ENCODE measurements at regions not wholly inside any gene's neighbourhood (a gene's known extent, or its start where the extent isn't known, plus 50 kb on each side); places are given as distances from the start of the nearest gene placed in this dataset.
"Not testable (repeated sequence)": the region's sequence is repeated elsewhere in the genome, so short reads cannot be mapped to it uniquely, and the experiment has no call there.

DNA sequence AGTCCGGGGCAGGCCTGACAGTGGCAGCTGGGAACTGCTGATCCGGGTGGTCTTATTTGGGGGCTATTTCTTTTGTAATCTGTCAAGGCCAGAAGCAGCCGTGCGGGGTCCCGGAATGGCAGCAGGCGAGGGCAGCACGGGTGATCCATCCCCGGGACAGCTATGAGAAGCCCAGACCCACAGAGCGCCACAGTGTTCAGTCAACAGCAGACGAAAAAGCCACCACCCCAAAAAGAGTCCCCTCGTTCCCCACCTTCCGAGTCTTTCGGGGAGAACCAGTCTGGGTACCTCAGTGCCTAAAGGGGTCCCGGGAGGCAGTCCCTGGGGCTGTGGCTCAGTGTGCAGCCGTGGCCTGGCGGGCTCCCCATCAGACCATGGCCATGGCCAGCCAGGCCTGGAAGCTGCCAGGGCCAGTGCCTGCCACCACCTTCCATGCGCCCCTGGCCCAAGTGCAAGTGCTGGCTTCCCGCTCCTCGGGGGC is 125.1 kb upstream of the KCTD7 start:
- no peak for DNase-seq (ENCODE audit: low read depth in 2 of 2)

- DNase-seq (ENCODE audit: low read depth in 2 of 2), result no peak
These were observed 124.5 kb upstream of the KCTD7 start for GRCh38 chr7:66504131-66504530.

DNA sequence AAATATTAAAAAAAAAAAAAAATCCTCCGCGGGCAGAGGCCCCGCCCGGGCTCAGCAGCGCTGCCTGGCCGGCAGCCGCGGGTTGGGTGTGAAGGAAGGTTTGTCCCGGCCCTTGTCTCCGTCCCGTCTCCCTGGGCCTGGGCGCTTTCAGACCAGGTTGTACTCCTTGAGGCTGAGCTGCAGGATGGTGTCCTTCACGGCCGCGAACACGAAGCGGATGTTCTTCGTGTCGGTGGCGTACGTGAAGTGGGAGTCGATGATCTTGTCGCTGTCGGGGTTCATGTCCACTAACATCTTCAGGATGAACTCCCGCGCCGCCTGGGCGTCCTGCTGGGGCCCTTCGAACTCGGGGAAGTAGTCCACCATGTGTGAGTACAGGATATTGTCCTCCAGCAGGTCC is 123.7 kb upstream of the KCTD7 start:
- no peak for DNase-seq (ENCODE audit: low read depth in 2 of 2)

- DNase-seq (ENCODE audit: low read depth in 2 of 2), result no peak
These were observed 122.9 kb upstream of the KCTD7 start for GRCh38 chr7:66505531-66506451.

- not testable (repeated sequence) for DNase-seq (ENCODE audit: low read depth in 2 of 2)
These were observed 122.0 kb upstream of the KCTD7 start for GRCh38 chr7:66506703-66507102.

DNA sequence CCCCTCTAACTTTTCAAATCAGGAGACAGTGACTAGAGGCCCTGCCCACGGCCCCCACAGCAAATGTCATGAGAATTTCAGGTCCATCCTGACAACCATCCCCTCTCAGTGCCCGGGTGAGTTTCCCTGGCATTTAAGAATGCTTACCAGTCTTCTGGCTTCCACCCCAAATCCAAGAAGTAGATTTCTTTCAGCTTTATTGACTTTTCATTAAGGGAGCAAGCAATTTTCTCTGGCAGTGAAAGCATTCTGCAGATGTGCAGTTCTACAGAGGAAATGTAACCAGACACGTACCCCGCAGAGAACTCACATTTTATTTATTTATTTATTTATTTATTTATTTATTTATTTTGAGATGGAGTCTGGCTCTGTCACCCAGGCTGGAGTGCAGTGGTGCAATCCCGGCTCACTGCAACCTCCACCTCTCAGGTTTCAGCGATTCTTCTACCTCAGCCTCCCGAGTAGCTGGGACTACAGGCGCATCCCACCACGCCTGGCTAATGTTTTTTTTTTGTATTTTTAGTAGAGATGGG is 120.9 kb upstream of the KCTD7 start:
- no peak for DNase-seq (ENCODE audit: low read depth in 2 of 2)

- DNase-seq (ENCODE audit: low read depth in 2 of 2), result no peak
These were observed 120.2 kb upstream of the KCTD7 start for GRCh38 chr7:66508431-66508830.

DNA sequence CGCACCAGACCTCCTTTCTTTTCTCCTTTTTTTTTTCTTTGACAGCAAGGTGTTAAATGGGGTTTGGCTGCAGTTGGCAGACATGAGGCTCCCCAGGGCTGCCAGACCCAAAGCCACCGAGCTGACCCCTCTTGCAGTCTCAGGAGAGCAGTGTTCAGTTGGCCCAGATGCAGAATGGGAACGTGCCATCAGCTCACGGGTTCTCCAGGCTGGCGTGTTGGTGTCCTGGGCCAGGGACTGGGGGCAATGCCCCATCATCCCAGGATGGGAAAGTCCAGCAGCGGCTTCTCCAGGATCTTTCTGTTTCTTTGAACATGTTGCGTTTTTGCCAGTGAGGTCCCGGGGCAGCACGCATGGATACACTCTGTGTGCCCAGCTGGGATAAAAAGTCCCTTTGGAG is 114.6 kb upstream of the KCTD7 start:
- DNase-seq (ENCODE audit: low read depth in 2 of 2), result no peak

DNA sequence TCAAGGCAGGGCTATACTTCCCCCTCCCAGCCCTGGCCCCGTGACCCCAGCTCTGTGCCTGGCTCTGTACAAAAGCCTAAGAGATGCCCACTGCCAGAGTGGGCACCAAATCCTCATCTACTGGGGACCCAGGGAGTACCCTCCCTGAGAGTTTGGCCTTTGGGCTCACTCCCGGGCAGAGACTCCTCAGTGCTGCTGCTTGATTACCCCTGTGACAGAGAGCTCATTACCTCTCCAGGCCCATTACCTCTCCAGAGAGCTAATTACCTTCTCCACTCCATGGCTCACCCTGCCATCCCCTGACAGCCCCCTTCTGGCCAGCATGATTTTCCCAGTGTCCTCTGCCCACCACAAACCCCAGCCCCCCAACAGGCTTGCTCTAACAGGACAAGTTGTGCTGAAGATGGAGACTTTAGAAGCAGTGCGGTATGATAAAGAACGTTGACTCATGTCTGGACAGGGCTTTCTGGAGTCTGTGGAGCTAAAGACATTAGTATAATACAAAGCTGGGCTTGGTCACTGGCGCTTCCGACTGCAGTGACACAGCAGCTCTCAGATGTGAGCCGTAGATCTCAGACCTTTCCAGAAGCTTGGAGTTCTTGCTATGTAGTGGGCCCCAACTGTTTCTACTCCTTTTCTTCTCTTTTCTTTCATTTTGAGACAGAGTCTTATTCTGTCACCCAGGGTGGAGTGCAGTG is 111.3 kb upstream of the KCTD7 start:
- no peak for DNase-seq (ENCODE audit: low read depth in 2 of 2)

GRCh38 chr7:66518151-66518691 is 110.5 kb upstream of the KCTD7 start:
- DNase-seq (ENCODE audit: low read depth in 2 of 2), result no peak

- DNase-seq (ENCODE audit: low read depth in 2 of 2), result no peak
These were observed 107.0 kb upstream of the KCTD7 start for GRCh38 chr7:66521675-66522074.

DNA sequence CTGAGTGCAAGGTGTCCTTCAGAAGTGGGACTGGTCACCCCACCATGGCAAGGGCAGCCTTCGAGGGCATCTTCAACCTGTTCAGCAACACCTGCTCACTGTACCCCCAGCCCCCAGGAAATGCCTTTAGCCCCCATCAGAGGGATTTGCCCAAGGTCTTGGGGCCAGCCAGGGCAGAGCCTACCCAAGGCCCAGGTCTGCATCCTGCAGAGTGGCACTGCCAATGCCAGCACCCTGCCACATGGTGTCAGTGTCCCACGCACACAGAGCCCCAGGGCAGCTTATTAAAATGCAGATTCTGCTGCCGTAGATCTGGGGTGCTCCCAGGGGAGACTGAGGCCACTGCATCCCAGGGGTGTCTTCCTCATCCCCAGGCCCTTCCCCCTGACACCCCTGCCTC is 106.2 kb upstream of the KCTD7 start:
- DNase-seq (ENCODE audit: low read depth in 2 of 2), result no peak

DNA sequence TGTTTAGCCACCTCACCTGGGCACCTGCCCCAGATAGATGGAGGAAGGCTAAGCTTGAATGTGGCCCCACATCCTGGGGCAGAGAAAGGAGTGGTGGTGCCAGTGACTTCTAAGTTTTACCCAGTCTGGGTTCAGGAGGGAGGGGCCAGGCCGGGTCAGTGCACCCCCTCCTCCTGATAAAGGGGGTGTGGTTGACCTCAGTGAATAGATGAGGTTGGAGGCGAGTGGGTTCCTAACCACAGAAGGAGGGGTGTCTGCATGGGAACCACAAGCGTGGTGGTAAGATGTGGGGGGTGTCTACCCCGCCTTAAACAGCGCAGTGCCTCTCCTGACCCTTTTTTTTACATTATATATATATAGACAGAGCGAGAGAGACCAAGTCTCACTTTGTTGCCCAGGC is 105.3 kb upstream of the KCTD7 start:
- no peak for DNase-seq (ENCODE audit: low read depth in 2 of 2)

DNA sequence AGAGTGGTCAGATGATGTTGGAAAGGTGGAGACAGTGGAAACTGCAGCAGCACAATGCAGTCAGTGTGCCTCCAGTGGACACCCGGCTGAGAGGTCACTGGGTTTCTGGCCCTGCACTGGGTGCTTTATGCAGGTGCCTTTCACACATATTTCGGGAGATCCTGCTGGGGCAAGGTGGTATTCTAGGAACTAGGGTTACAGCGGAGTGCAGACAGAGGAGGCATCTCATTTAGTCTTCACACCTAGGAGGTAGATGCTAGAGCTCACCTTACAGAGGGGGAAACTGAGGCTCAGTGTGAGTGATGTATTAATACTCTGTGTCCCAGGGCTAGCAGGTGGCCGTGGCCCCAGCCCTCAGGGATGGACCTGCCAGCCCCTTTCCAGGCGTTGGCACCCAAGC is 103.9 kb upstream of the KCTD7 start:
- DNase-seq (ENCODE audit: low read depth in 2 of 2), result no peak

DNA sequence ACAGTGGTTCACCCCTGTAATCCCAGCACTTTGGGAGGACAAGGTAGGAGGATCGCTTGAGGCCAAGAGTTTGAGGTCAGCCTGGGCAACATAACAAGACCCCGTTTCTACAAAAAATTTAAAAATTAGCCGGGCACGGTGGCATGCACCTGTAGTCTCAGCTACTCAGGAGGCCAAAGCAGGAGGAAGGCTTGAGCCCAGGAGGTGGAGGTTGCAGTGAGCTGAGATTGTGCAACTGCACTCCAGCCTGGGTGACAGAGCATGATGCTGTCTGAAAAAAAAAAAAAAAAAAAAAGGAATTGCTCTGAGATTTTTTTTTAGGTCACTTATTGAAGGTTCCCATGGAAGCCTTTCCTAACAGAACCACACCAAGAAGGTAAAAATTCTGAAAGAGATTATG is 101.9 kb upstream of the KCTD7 start:
- not testable (repeated sequence) for DNase-seq (ENCODE audit: low read depth in 2 of 2)

DNA sequence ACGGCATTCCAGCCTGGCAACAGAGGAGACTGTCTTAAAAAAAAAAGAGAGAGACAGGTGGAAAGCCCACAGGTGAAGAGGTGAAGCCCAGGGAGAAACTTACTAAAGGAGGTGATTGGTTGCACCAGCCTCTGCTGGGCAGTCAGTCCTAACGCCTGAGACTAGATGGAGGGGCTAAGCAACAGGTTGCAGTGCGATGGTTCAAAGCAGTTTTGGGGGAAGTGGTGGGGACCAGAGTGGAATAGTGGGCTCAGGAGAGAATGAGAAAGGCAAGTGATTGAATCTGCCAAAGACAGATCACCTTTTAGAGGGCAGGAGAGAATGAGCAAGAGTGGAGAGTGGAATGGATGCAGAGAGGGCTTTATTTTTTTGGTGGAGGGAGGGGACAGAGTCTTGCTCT is 100.0 kb upstream of the KCTD7 start:
- no peak for DNase-seq (ENCODE audit: low read depth in 2 of 2)

- no peak for DNase-seq (ENCODE audit: low read depth in 2 of 2)
These were observed 98.6 kb upstream of the KCTD7 start for GRCh38 chr7:66529883-66530610.

DNA sequence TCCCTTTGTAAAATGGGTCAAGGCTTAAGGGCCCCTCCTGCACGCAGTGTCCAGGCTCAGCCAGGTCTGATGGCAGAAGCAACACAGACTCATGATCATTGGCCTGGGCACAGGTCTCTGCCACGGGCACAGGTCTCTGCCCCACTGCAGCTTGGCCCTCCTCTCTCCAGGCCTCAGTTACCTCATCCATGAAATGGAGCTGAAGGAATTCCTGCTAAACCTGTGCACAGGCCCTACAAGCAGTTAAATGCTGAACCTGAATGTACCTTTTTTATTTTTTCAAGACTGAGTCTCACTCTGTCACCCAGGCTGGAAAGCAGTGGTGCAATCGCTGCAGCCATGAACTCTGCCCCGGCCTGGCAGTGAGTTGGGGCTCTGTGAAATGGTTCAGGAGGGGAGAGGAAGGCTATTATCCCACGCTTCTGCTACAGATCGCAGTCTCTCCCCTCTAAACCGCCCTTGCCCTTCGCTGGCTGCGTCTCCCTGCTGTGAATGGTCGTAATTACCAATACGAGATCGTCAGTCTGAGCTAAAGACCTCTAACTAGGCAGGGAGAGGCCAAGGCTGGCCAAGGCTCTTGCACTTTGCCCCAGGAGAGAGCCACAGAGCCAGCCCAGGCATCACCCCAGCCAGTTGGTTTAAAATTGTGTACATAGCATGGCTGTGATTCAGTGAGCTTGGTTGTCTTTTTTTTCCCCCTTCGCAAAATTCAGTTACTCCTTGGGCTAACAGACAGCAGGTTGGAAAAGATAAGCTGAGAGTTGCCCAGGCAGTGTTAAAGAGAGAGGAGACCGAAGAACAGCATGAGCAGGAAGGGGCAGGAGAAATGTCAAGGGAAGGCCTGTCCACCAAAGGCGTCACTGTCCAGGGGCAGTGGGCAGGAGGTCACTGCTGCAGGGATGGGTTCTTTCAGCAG is 93.0 kb upstream of the KCTD7 start:
- no peak for DNase-seq (ENCODE audit: low read depth in 2 of 2)

DNA sequence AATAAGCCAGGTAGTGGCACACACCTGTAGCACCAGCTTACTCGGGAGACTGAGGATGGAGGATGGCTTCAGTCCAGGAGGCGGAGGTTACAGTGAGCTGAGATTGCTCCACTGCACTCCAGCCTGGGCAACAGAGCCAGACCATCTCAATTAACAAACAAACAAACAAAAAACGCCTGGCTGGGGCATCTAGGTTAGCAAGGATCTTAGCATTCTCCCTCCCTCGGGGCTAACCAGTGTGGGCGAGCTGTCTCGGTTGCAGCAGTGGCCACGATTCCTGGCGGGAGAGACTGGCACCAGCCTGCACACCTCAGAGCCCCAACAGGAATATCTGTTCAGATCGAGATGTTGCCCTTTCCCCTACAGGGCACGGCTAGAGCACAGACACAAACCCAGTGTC is 91.3 kb upstream of the KCTD7 start:
- no peak for DNase-seq (ENCODE audit: low read depth in 2 of 2)

DNA sequence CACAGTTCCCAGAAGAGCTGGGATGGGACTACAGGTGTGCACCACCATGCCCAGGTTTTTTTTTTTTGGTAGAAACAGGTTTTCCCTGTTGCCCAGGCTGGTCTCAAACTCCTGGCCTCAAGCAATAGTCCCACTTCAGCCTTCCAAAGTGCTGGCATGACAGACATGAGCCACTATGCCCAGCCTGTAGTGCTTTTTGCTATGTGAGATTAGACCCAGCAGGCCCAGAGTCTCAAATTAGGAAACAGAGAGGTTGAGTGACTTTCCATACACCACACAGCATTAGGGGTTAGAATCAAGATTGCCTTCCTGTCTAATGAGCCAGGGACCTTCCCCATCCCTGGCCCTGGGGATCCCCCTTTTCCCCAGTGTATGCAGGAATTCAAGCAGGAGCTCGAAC is 90.8 kb upstream of the KCTD7 start:
- no peak for DNase-seq (ENCODE audit: low read depth in 2 of 2)

GRCh38 chr7:66539264-66539623 is 89.4 kb upstream of the KCTD7 start:
- no peak for DNase-seq (ENCODE audit: low read depth in 2 of 2)
